Astrocyte of the spinal cord (primary cell): ENCODE measurements at regions not wholly inside any gene's neighbourhood (a gene's known extent, or its start where the extent isn't known, plus 50 kb on each side); places are given as distances from the start of the nearest gene placed in this dataset.

Experiments
- DNase-seq: peaks from one replicate; pipeline ENCODE4 v3.0.0; 2011; ENCODE audit warnings: low read depth, low spot score
- H3K4me3 ChIP-seq: 2 replicates; pipeline ENCODE4 v1.5.1; 2011; ENCODE audit warnings: low read depth, mild to moderate bottlenecking, low read length, moderate library complexity
- in situ Hi-C: cut with HindIII; loops from 2 replicates; pipeline ENCODE4 v1.10.0; 2017; ENCODE audit warnings: low sequenced_read_pairs
- TF ChIP-seq, protein P1 (sequence below): IDR thresholded peaks from 2 replicates; pipeline ENCODE4 v1.5.1; 2012; ENCODE audit warnings: low read depth, mild to moderate bottlenecking, low read length, inconsistent platforms

- H3K4me3 ChIP-seq, result no peak overlapping the region
- in situ Hi-C loops, result no loop called here
- TF ChIP-seq, protein P1, sequence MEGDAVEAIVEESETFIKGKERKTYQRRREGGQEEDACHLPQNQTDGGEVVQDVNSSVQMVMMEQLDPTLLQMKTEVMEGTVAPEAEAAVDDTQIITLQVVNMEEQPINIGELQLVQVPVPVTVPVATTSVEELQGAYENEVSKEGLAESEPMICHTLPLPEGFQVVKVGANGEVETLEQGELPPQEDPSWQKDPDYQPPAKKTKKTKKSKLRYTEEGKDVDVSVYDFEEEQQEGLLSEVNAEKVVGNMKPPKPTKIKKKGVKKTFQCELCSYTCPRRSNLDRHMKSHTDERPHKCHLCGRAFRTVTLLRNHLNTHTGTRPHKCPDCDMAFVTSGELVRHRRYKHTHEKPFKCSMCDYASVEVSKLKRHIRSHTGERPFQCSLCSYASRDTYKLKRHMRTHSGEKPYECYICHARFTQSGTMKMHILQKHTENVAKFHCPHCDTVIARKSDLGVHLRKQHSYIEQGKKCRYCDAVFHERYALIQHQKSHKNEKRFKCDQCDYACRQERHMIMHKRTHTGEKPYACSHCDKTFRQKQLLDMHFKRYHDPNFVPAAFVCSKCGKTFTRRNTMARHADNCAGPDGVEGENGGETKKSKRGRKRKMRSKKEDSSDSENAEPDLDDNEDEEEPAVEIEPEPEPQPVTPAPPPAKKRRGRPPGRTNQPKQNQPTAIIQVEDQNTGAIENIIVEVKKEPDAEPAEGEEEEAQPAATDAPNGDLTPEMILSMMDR, result no peak
- DNase-seq, result no peak
Measured at GRCh38 chr15:80308002-80308401, 56.0 kb upstream of the CTXND1 start.

GRCh38 chr15:80309769-80310384 is 57.9 kb upstream of the CTXND1 start:
- peak; percentile 17 for DNase-seq

DNA sequence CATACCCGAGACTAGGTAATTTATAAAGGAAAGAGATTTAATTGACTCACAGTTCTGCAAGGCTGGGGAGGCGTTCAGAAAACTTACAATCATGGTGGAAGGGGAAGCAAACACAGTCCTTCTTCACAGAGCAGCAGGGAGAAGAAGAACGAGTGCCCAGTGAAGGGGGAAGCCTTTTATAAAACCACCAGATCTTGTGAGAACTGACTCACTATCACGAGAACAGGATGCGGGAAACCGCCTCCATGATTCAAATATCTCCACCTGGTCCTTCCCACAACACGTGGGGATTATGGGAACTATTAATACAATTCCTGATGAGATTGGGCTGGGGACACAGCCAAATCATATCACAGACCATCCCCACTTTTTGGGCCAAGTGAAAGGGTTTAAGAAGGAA is 58.8 kb upstream of the CTXND1 start:
- H3K4me3 ChIP-seq, result no peak overlapping the region
- no peak for DNase-seq
- in situ Hi-C loops, result no loop called here
- TF ChIP-seq, protein P1, result no peak

More at GRCh38 chr15:80309769-80310384, 57.9 kb upstream of the CTXND1 start:
- no peak overlapping the region for H3K4me3 ChIP-seq
- TF ChIP-seq, protein P1, result peak; percentile 55
- in situ Hi-C loops, result no loop called here

DNA sequence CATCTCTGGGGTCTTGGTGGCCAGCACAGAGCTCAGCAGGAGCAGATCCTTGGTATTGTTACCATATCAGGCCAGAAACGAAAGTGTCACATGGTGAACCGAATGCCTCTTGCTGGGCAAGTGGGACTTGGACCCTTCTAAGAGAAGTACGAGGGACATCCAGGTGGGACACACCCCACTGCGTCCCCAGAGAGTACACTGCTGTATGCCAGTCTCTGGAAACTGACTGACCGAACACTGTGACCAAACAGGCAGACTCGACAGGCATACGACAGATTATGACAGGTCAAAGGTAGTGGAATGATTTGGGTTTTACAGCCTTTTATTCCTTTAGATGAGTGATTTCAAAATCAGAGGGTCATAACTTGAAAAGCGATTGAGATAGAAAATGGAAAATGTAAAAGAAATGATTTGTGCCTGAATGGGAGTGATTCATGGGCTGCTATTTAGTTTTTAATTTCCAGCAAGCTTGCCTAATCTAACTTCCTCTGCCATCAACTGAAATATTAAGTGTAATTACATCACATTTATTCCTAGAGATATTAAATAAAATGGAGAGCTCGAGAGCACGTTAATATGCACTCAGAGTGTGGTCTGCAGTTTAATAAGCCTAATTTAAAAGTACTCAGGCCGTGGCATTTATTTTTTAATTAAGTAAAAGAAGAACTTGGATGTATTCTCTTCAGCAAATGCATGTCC is 63.4 kb upstream of the CTXND1 start:
- TF ChIP-seq, protein P1, result no peak
- no peak overlapping the region for H3K4me3 ChIP-seq
- DNase-seq, result no peak
- in situ Hi-C loops, result no loop called here

GRCh38 chr15:80317389-80318182 is 65.6 kb upstream of the CTXND1 start:
- H3K4me3 ChIP-seq, result no peak overlapping the region
- peak; percentile 72 for DNase-seq
- in situ Hi-C loops, result no loop called here
- TF ChIP-seq, protein P1, result no peak

DNA sequence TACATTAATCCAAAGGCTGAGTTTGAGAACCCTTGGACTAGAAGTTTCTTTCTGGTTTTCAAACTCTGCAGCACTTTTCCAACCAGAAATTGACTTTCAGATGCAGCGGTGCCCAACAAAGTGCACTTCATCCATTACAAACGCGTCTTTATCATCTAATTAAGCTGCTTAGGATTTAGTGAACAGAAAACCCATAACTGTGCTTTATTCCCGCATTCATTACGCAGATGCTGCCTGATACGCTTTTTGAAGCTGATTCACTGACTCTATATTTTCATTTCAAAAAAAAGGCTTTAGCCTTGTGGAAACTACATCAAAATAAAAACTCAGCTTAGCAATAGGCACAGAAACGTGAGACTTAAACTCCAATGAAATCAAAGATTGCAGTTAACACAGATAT is 69.8 kb upstream of the CTXND1 start:
- in situ Hi-C loops, result no loop called here
- DNase-seq, result no peak
- TF ChIP-seq, protein P1, result no peak
- H3K4me3 ChIP-seq, result no peak overlapping the region
